ENCODE measurements at regions not wholly inside any gene's neighbourhood (a gene's known extent, or its start where the extent isn't known, plus 50 kb on each side); places are given as distances from the start of the nearest gene placed in this dataset.

- Mint-ChIP-seq H3K4me3 (no peak overlapping the region), H3K27me3 (ENCODE audit: insufficient read depth, low read depth, poor library complexity) (no peaks in the 10 kb centered on the region), H3K9me3 (peaks cover 2% of the 10 kb centered on the region; the same call in 1 of the 3 replicates), H3K36me3 (ENCODE audit: low read depth) (no peaks in the 10 kb centered on the region), H3K27ac (no peak overlapping the region), H3K4me1 (no peaks in the 10 kb centered on the region)
- H4K20me1 ChIP-seq (replicated peaks; ENCODE audit: insufficient read depth): no peaks in the 10 kb centered on the region
- DNase-seq (ENCODE audit: low spot score): no peak
- H3K36me3 ChIP-seq (ENCODE audit: insufficient read depth): no peaks in the 10 kb centered on the region
- no peak overlapping the region for H2AFZ ChIP-seq
- no peaks in the 10 kb centered on the region for H3K79me2 ChIP-seq (replicated peaks; ENCODE audit: insufficient read depth)
- no peak for TF ChIP-seq ZNF331 (CRISPR knock-in tag; IDR thresholded peaks at IDR 0.05; ENCODE audit: low read depth)
- no peaks in the 10 kb centered on the region for H3K27me3 ChIP-seq (ENCODE audit: insufficient read depth)
- no peak overlapping the region for H3K27ac ChIP-seq (ENCODE audit: low read depth)
- H3K9me2 ChIP-seq (ENCODE audit: insufficient read depth): no peaks in the 10 kb centered on the region; the same call in 1 of the 2 replicates
- H3F3A ChIP-seq (replicated peaks; ENCODE audit: low read depth): no peaks in the 10 kb centered on the region
- no peak overlapping the region for H3K4me3 ChIP-seq
- no peak for ATAC-seq
- H3K4me2 ChIP-seq: no peak overlapping the region
- no peaks in the 10 kb centered on the region for H3K4me1 ChIP-seq (ENCODE audit: insufficient read depth)
Measured at GRCh38 chr2:107323946-107324565, 438.1 kb upstream of the ST6GAL2 start.

- Mint-ChIP-seq H3K4me1 (no peaks in the 10 kb centered on the region), H3K36me3 (ENCODE audit: low read depth) (no peaks in the 10 kb centered on the region; the same call in 2 of the 3 replicates), H3K9me3 (peaks cover 7% of the 10 kb centered on the region; the same call in 2 of the 3 replicates), H3K27me3 (ENCODE audit: insufficient read depth, low read depth, poor library complexity) (no peaks in the 10 kb centered on the region), H3K4me3 (no peak overlapping the region), H3K27ac (no peak overlapping the region)
- Histone ChIP-seq H3K27ac (ENCODE audit: low read depth) (no peak overlapping the region), H3K36me3 (ENCODE audit: insufficient read depth) (no peaks in the 10 kb centered on the region), H3K4me1 (ENCODE audit: insufficient read depth) (no peaks in the 10 kb centered on the region), H4K20me1 (replicated peaks; ENCODE audit: insufficient read depth) (no peaks in the 10 kb centered on the region), H2AFZ (no peak overlapping the region; the same call in 1 of the 2 replicates), H3K4me3 (no peak overlapping the region), H3K27me3 (ENCODE audit: insufficient read depth) (no peaks in the 10 kb centered on the region), H3K9me2 (ENCODE audit: insufficient read depth) (no peaks in the 10 kb centered on the region; the same call in 1 of the 2 replicates), H3K4me2 (no peak overlapping the region), H3F3A (replicated peaks; ENCODE audit: low read depth) (no peaks in the 10 kb centered on the region), H3K79me2 (replicated peaks; ENCODE audit: insufficient read depth) (no peaks in the 10 kb centered on the region)
- ATAC-seq: no peak
- TF ChIP-seq POLR2AphosphoS5 (IDR thresholded peaks at IDR 0.05; ENCODE audit: low read depth) (no peak), ZNF114 (CRISPR knock-in tag; IDR thresholded peaks at IDR 0.05) (no peak), ETS1 (IDR thresholded peaks at IDR 0.05) (no peak), STAT1 (IDR thresholded peaks at IDR 0.05; ENCODE audit: unreplicated experiment) (no peak), REST (IDR thresholded peaks at IDR 0.05; ENCODE audit: unreplicated experiment) (no peak), EZH2phosphoT487 (IDR thresholded peaks at IDR 0.05; ENCODE audit: unreplicated experiment) (no peak), CREB1 (CRISPR knock-in tag; IDR thresholded peaks at IDR 0.05; ENCODE audit: low read depth) (no peak), EZH2 (IDR thresholded peaks at IDR 0.05; ENCODE audit: low read depth, unreplicated experiment) (no peak), ZNF331 (CRISPR knock-in tag; IDR thresholded peaks at IDR 0.05; ENCODE audit: low read depth) (no peak), JUNB (IDR thresholded peaks at IDR 0.05; ENCODE audit: unreplicated experiment) (no peak)
- no peak for DNase-seq (ENCODE audit: low spot score)
Measured at GRCh38 chr2:107325981-107326786, 440.2 kb upstream of the ST6GAL2 start.
